ENCODE measurements at regions not wholly inside any gene's neighbourhood (a gene's known extent, or its start where the extent isn't known, plus 50 kb on each side); places are given as distances from the start of the nearest gene placed in this dataset.
"Not testable (repeated sequence)": the region's sequence is repeated elsewhere in the genome, so short reads cannot be mapped to it uniquely, and the experiment has no call there.

- DNase-seq (ENCODE audit: low spot score), result no peak
Measured at GRCh38 chr5:143955141-143955540, 143.2 kb downstream of the HMHB1 start.

- DNase-seq (ENCODE audit: low spot score), result no peak
Measured at GRCh38 chr5:143957455-143957854, 145.5 kb downstream of the HMHB1 start.

- no peak for DNase-seq (ENCODE audit: low spot score)
Measured at GRCh38 chr5:143962201-143962600, 150.2 kb downstream of the HMHB1 start.

GRCh38 chr5:143964919-143965318 lies 153.0 kb downstream of the HMHB1 start:
- DNase-seq (ENCODE audit: low spot score), result no peak

GRCh38 chr5:143966280-143966679 lies 154.3 kb downstream of the HMHB1 start:
- DNase-seq (ENCODE audit: low spot score), result no peak

GRCh38 chr5:143968071-143968878 lies 156.3 kb downstream of the HMHB1 start:
- DNase-seq (ENCODE audit: low spot score), result peak; percentile 19

- no peak for DNase-seq (ENCODE audit: low spot score)
Measured at GRCh38 chr5:143970159-143970558, 158.2 kb downstream of the HMHB1 start.

- DNase-seq (ENCODE audit: low spot score), result no peak
Measured at GRCh38 chr5:143972068-143972467, 160.1 kb downstream of the HMHB1 start.

GRCh38 chr5:143976055-143976454 lies 164.1 kb downstream of the HMHB1 start:
- no peak for DNase-seq (ENCODE audit: low spot score)

GRCh38 chr5:143977891-143978461 lies 166.0 kb downstream of the HMHB1 start:
- no peak for DNase-seq (ENCODE audit: low spot score)

- DNase-seq (ENCODE audit: low spot score), result no peak
Measured at GRCh38 chr5:143979044-143979690, 167.2 kb downstream of the HMHB1 start.

GRCh38 chr5:143980506-143980905 lies 168.5 kb downstream of the HMHB1 start:
- DNase-seq (ENCODE audit: low spot score), result no peak

GRCh38 chr5:143982957-143983356 lies 171.0 kb downstream of the HMHB1 start:
- not testable (repeated sequence) for DNase-seq (ENCODE audit: low spot score)

GRCh38 chr5:143985832-143986515 lies 174.0 kb downstream of the HMHB1 start:
- peak; percentile 22 for DNase-seq (ENCODE audit: low spot score)

GRCh38 chr5:143986516-143987212 lies 174.7 kb downstream of the HMHB1 start:
- DNase-seq (ENCODE audit: low spot score), result peak; percentile 34

- no peak for DNase-seq (ENCODE audit: low spot score)
Measured at GRCh38 chr5:143987264-143987663, 175.3 kb downstream of the HMHB1 start.

GRCh38 chr5:143987751-143988560 lies 176.0 kb downstream of the HMHB1 start:
- no peak for DNase-seq (ENCODE audit: low spot score)

- DNase-seq (ENCODE audit: low spot score), result no peak
Measured at GRCh38 chr5:143992496-143992895, 178.0 kb downstream of the YIPF5 start.

- DNase-seq (ENCODE audit: low spot score), result no peak
Measured at GRCh38 chr5:144002876-144003275, 167.6 kb downstream of the YIPF5 start.

- DNase-seq (ENCODE audit: low spot score), result no peak
Measured at GRCh38 chr5:144003636-144004035, 166.8 kb downstream of the YIPF5 start.

- DNase-seq (ENCODE audit: low spot score), result no peak
Measured at GRCh38 chr5:144004146-144004545, 166.3 kb downstream of the YIPF5 start.

Measured in hepatic stellate cell (primary cell).